Uterus (tissue), 3 donors: ENCODE measurements at regions not wholly inside any gene's neighbourhood (a gene's known extent, or its start where the extent isn't known, plus 50 kb on each side); places are given as distances from the start of the nearest gene placed in this dataset.

Source experiments
- DNase-seq, 2 donors: peaks; one replicate each; pipeline ENCODE4 v3.0.0-alpha.2; 2019 to 2020
- H3K27ac ChIP-seq, 2 donors: fragments of 200-600 bp; sonication (generic); 1 replicate in 1 of 2; 2 replicates in 1 of 2; pipeline ENCODE4 v1.5.1; 2016 to 2018
- H3K27me3 ChIP-seq, 2 donors: fragments of 200-600 bp; sonication (generic); one replicate each; pipeline ENCODE4 v1.5.1; 2018 to 2019; ENCODE audit warnings: control low read depth in 1 of 2
- H3K36me3 ChIP-seq, 2 donors: fragments of 200-600 bp; sonication (generic); one replicate each; pipeline ENCODE4 v1.5.1; 2019; ENCODE audit warnings: control low read depth in 1 of 2
- H3K4me1 ChIP-seq, 2 donors: fragments of 200-600 bp; sonication (generic); one replicate each; pipeline ENCODE4 v1.5.1; 2018 to 2019; ENCODE audit warnings: control low read depth in 1 of 2
- H3K4me3 ChIP-seq, 2 donors: fragments of 200-600 bp; sonication (generic); 1 replicate in 1 of 2; 2 replicates in 1 of 2; pipeline ENCODE4 v1.5.1; 2018 to 2019; ENCODE audit warnings: mild to moderate bottlenecking in 1 of 2
- H3K9me3 ChIP-seq, 2 donors: fragments of 200-600 bp; sonication (generic); one replicate each; pipeline ENCODE4 v1.5.1; 2019; ENCODE audit warnings: control low read depth in 1 of 2
- POLR2A ChIP-seq, 2 donors: fragments of 450-650 bp; IDR thresholded peaks; one replicate each; pipeline ENCODE4 v1.6.1; 2016; ENCODE audit warnings: antibody characterized with exemption in 2 of 2, mild to moderate bottlenecking in 1 of 2, moderate library complexity in 1 of 2
- intact Hi-C: fragments of 100-400 bp; cut with DNase I; formaldehyde crosslinking; loops from one replicate; pipeline ENCODE4 v1.15.1; 2023; ENCODE audit warnings: low total_unique reads
- TF ChIP-seq, protein P1 (sequence below), 4 experiments: fragments of 200-600 bp in 2 of 4; fragments of 450-650 bp in 2 of 4; sonication (generic) in 2 of 4; IDR thresholded peaks; one replicate each; pipeline ENCODE4 v1.5.1; 2016 to 2019; ENCODE audit warnings: antibody characterized with exemption in 4 of 4, mild to moderate bottlenecking in 2 of 4, moderate library complexity in 1 of 4
- donor health status: DM: yes; HTN: yes; CAD: no.

DNA sequence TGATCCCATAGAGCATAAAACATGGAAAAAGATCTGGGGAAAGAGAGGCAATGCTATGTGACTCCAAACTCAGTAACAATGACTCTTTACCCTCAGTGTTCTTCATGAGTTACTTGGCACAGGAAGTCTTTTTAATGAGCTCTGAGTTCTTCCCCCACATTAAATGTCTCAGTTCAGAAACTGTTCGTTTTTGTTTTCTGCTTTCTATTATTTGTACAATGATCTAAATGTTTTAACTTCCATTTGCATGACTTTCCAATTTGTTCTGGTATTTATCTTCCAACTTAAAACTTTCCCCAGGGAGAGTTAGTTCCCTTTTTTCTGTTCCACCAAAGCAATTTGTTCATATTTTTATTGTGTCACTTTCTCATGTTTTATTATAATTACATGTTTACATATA, 177.0 kb upstream of the ZBTB20 start:
- Histone ChIP-seq H3K4me1 (no peaks in the 10 kb centered on the region), H3K9me3 (no peaks in the 10 kb centered on the region), H3K27ac (no peak overlapping the region), H3K36me3 (no peaks in the 10 kb centered on the region), H3K27me3 (no peaks in the 10 kb centered on the region), H3K4me3 (no peak overlapping the region)
- intact Hi-C loops, result no loop called here
- DNase-seq, result no peak
- TF ChIP-seq POLR2A (IDR thresholded peaks at IDR 0.05), result no peak
- TF ChIP-seq, protein P1, sequence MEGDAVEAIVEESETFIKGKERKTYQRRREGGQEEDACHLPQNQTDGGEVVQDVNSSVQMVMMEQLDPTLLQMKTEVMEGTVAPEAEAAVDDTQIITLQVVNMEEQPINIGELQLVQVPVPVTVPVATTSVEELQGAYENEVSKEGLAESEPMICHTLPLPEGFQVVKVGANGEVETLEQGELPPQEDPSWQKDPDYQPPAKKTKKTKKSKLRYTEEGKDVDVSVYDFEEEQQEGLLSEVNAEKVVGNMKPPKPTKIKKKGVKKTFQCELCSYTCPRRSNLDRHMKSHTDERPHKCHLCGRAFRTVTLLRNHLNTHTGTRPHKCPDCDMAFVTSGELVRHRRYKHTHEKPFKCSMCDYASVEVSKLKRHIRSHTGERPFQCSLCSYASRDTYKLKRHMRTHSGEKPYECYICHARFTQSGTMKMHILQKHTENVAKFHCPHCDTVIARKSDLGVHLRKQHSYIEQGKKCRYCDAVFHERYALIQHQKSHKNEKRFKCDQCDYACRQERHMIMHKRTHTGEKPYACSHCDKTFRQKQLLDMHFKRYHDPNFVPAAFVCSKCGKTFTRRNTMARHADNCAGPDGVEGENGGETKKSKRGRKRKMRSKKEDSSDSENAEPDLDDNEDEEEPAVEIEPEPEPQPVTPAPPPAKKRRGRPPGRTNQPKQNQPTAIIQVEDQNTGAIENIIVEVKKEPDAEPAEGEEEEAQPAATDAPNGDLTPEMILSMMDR (IDR thresholded peaks at IDR 0.05), result no peak

DNA sequence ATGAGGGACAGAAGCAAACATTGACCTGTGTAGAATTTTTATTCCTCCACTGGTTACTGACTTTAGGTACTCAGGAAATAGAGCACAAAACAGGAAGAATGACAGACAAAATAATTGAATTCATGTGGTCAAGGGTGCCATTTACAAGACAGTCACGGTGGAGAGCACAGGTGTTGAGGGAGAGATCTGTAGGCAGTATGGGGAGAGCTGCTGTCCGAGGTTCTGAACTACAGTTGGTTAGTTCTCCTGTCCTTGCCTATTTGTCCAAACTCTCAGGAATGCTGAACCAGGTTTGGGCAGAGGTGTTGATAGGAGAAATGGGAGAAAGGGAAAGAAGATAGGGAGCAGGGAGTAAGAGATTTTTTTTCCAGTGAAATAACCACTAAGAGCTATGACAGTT, 178.5 kb upstream of the ZBTB20 start:
- TF ChIP-seq, protein P1 (IDR thresholded peaks at IDR 0.05), result no peak
- no peak for TF ChIP-seq POLR2A (IDR thresholded peaks at IDR 0.05)
- intact Hi-C loops, result no loop called here
- Histone ChIP-seq H3K9me3 (no peaks in the 10 kb centered on the region), H3K27ac (no peak overlapping the region), H3K36me3 (no peaks in the 10 kb centered on the region), H3K27me3 (no peaks in the 10 kb centered on the region), H3K4me1 (no peaks in the 10 kb centered on the region), H3K4me3 (no peak overlapping the region)
- no peak for DNase-seq

DNA sequence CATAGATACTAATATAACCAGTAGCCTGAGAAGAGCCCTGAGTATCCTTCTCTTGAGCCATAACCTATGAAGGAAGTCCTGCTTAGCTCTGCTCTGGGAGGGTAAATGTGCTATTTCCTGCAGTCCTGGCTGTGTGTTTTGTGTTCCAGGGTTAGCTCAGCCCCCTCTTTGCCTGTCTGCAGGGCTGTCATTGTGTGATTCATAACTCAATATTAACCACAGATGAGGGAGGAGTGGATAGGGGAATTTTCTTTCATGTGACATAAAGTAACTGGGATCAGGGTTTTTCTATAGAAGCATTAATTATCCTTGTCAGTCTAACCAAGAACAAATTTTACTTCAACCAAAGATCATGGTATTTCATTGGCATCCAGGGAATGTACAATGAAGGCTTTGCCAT, 183.3 kb upstream of the ZBTB20 start:
- no peaks in the 10 kb centered on the region for H3K9me3 ChIP-seq
- H3K4me1 ChIP-seq, result no peaks in the 10 kb centered on the region
- DNase-seq, result no peak
- H3K4me3 ChIP-seq, result no peak overlapping the region
- no peak overlapping the region for H3K27ac ChIP-seq
- no peaks in the 10 kb centered on the region for H3K36me3 ChIP-seq
- no peaks in the 10 kb centered on the region for H3K27me3 ChIP-seq
- TF ChIP-seq, protein P1 (IDR thresholded peaks at IDR 0.05), result no peak
- TF ChIP-seq POLR2A (IDR thresholded peaks at IDR 0.05), result no peak
- intact Hi-C loops, result no loop called here

DNA sequence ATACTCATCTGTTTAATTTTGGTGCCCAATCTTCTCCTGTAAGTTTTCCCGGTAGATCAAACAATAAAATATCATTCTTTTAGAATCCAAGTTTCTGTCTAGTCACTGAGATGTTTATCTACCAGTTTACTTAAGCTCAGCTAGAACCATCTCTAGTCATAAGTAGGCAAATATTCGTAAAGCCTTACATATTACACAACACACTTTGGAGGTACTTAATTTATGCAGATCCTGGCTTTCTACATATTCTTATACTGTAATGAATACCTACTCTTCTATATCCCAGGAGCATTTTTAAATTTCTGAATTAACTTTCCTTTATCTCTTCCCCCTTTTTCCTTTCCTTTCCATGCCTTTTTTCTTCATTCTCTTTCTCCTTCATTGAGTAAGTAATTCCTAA, 185.9 kb upstream of the ZBTB20 start:
- intact Hi-C loops, result no loop called here
- no peak for TF ChIP-seq POLR2A (IDR thresholded peaks at IDR 0.05)
- TF ChIP-seq, protein P1 (IDR thresholded peaks at IDR 0.05), result no peak
- DNase-seq, result no peak
- no peak overlapping the region for H3K27ac ChIP-seq
- H3K27me3 ChIP-seq, result no peaks in the 10 kb centered on the region
- no peaks in the 10 kb centered on the region for H3K4me1 ChIP-seq
- no peaks in the 10 kb centered on the region for H3K9me3 ChIP-seq
- no peak overlapping the region for H3K4me3 ChIP-seq
- no peaks in the 10 kb centered on the region for H3K36me3 ChIP-seq

DNA sequence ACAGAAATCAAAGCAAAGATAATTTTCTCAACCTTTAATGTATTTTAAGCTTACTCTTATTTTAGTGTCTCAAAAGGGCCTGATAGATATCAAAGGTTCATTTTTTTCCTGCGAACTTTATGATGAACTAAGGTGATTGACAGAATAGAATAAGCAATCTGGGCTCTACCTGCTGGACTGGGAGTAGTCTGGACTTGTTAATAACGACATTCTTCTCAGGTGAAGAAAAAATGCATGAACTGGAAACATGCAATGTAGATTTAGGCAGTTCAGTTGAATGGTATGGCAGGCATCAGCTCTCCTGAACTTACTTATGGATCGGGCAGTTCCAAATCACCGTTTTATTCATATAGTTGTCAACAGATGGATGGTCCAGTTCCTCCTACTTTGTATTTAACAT, 189.7 kb upstream of the ZBTB20 start:
- no peak for TF ChIP-seq POLR2A (IDR thresholded peaks at IDR 0.05)
- TF ChIP-seq, protein P1 (IDR thresholded peaks at IDR 0.05), result no peak
- intact Hi-C loops, result no loop called here

More for the DNA sequence above, 189.7 kb upstream of the ZBTB20 start:
- no peaks in the 10 kb centered on the region for H3K4me1 ChIP-seq
- no peak for DNase-seq
- no peaks in the 10 kb centered on the region for H3K9me3 ChIP-seq
- H3K4me3 ChIP-seq, result no peak overlapping the region
- no peak overlapping the region for H3K27ac ChIP-seq
- H3K27me3 ChIP-seq, result no peaks in the 10 kb centered on the region
- H3K36me3 ChIP-seq, result no peaks in the 10 kb centered on the region
